GM13976 (cell line): ENCODE measurements at regions not wholly inside any gene's neighbourhood (a gene's known extent, or its start where the extent isn't known, plus 50 kb on each side); places are given as distances from the start of the nearest gene placed in this dataset.

Experiments
- DNase-seq: peaks from one replicate; pipeline ENCODE4 v3.0.0; 2012; ENCODE audit warnings: low spot score
- in situ Hi-C: fragments of 300-500 bp; cut with MboI; formaldehyde crosslinking; loops from one replicate; pipeline ENCODE4 v1.12.0; 2022; ENCODE audit warnings: low sequenced_read_pairs, mixed read lengths, inconsistent platforms; ENCODE audit not compliant: unreplicated experiment
- TF ChIP-seq, protein P1 (sequence below): IDR thresholded peaks from 2 replicates; pipeline ENCODE4 v1.5.1; 2012; ENCODE audit warnings: borderline replicate concordance, mild to moderate bottlenecking; ENCODE audit not compliant: insufficient read depth; ENCODE audit errors: extremely low read depth, missing control alignments, control extremely low read depth

DNA sequence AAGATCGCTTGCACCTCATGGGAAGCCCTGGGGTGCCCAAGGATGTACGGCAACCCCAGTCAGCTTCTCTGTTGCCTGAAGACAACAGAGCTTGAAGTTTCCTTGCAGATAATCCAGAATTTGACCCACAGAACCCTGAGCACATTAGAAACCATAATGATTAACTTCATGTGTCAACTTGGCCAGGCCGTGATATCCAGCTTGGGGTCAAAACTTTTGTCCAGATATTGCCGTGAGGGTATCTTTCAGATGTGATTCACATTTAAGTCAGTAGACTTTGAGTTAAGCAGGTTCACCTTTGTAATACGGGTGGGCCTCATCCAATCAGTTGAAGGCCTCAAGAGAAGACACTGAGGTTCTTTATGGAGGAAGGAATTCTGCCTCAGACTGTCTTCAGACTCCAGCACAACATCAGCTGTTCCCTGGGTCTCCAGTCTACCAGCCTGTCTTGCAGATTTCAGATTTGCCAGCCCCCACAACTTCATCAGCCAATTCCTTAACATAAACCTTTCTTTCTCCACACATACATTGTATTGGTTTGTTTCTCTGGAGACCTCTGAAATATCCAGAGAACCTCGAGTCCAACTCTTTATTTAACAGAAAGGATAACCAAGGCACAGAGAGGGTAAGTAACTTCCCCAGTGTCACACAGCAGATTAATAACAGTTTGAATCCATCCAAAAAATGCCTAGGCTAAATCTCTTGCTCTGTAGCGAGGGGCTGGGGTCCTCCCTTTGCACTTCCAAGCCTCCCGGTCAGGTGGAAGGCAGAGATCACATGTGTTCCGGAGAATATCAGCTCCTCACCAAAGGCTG, 171.1 kb downstream of the SALL1 start:
- TF ChIP-seq, protein P1, sequence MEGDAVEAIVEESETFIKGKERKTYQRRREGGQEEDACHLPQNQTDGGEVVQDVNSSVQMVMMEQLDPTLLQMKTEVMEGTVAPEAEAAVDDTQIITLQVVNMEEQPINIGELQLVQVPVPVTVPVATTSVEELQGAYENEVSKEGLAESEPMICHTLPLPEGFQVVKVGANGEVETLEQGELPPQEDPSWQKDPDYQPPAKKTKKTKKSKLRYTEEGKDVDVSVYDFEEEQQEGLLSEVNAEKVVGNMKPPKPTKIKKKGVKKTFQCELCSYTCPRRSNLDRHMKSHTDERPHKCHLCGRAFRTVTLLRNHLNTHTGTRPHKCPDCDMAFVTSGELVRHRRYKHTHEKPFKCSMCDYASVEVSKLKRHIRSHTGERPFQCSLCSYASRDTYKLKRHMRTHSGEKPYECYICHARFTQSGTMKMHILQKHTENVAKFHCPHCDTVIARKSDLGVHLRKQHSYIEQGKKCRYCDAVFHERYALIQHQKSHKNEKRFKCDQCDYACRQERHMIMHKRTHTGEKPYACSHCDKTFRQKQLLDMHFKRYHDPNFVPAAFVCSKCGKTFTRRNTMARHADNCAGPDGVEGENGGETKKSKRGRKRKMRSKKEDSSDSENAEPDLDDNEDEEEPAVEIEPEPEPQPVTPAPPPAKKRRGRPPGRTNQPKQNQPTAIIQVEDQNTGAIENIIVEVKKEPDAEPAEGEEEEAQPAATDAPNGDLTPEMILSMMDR = no peak
- in situ Hi-C loops = no loop called here
- no peak for DNase-seq

DNA sequence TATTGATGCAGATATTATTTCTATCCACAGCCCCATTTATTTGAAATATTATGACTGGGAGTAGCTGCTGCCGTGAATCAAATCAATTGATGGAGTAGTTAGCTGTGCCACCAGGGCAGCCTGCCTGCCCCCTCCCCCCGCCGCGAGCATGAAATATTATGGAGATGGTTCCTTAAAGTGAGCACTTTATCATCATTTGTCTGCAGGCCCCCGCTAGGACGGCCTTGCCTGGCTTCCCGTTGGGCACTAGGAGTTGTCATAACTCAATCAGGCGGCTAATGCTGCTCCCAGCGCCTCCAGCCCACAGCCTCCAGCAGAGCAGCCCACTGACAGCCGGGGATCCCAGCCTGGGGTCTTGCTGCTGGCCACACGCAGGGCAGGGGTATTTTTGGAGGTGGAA, 173.9 kb downstream of the SALL1 start:
- DNase-seq = no peak
- TF ChIP-seq, protein P1 = no peak
- in situ Hi-C loops = no loop called here

DNA sequence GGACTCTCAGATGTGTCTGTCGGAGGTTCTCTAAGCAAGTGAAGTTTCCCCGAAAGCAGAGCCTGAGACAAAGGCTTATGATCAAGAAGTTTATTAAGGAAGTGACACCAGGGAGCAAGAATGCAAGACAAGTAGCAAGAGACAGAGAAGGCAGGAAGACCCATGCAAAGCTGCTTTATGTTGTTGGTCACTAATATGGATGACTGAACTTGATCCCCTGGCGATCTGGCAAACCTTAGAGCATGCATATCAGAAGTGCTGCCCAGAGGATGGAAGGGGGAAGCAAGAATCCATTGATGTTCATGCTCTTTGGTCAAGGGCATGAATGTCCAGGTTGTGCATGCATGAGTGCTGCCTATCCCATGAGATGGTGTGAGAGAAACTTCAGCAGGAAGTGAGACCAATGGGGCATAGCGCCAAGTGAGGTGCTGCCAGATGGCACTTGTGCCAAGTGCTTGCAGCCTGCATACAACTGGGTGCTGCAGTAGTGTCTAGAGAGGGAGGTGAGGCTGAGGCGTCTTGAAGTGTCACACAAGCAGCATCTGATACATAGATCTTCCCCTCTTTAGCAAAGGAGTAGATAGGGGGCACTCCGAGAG, 176.5 kb downstream of the SALL1 start:
- TF ChIP-seq, protein P1 = no peak
- DNase-seq = no peak
- in situ Hi-C loops = no loop called here

DNA sequence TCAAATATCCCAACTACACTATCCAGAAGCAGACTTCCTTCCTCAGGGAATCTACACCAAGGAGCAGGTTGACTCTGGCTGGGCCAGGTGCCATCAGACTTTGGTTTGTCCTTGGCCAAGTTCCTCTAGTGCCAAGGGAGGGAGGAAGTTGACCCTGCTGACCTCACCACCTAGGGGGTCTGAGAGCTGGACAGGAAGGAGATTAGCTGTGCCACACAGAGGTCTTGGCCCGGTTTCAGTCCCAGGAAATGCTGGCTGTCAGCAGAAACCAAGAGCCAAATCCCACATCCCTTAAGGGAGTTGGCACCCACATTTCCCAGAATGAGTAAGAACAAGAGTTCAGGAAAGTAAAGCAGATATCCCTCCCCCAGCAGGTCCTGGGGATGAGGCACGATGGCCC, 178.2 kb downstream of the SALL1 start:
- in situ Hi-C loops = no loop called here
- TF ChIP-seq, protein P1 = no peak
- DNase-seq = no peak

DNA sequence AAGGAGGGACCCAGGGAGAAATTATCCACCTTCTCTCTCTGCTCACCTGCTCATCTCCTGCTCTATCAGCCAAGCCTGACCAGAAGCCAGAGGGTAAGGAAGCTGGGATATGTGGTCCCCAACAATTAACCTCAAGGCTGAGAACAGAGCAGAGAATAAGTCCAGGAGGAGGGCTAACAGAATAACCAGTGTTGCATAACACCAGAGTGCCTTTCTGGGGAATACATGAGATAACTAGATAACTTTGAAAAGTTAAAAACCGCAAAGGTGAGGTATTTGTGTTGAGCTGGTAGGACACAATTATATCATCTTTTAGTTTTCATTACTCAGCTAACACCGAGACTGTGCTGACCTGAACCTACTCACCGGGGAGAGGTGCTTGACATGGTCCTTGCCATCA, 180.8 kb downstream of the SALL1 start:
- TF ChIP-seq, protein P1 = no peak
- no peak for DNase-seq
- in situ Hi-C loops = no loop called here

DNA sequence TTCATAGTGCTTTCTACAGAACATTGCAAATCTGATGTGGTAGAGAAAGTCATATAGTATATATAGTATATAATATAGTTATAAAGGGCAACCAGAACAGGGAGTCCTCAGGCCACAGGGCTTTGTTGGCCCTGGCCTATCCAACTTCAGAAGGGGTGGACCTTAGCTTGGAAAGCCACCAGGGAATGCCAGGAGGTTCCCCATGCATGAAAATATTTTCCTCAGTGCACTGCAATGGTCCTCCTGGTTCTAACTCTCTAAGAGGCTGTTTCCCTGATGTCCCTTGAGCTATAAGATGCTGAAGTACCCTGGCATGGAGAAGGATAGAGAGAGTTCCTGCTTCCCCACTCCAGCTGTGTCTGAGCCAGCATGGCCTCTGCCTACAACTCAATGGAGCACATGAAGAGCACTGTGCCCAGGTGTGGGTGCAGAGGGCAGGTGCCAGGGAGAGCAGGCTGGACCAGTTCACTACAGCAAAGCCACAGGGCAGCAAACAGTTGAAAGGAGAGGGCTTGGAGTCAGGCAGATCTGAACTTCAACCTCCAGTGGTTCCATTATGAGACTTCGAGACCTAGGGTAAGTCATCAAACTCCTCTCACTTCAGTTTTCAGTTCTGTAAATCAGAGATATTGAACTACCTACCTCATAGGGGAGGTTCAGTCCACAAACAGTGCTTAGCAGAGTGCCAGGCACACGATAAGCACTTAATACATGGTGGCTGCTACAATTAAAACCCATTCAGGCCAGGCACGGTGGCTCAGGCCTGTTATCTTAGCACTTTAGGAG, 183.1 kb downstream of the SALL1 start:
- TF ChIP-seq, protein P1 = no peak
- in situ Hi-C loops = no loop called here
- DNase-seq = peak; percentile 39
